ENCODE measurements at regions not wholly inside any gene's neighbourhood (a gene's known extent, or its start where the extent isn't known, plus 50 kb on each side); places are given as distances from the start of the nearest gene placed in this dataset.

- TF ChIP-seq CTCF (IDR thresholded peaks at IDR 0.05), result no peak
- CTCF ChIA-PET, result no interaction called here
- POLR2A ChIA-PET, result no interaction called here
- Mint-ChIP-seq H3K4me1 (no peaks in the 10 kb centered on the region), H3K27me3 (peaks cover 18% of the 10 kb centered on the region), H3K27ac (no peak overlapping the region), H3K9me3 (no peaks in the 10 kb centered on the region), H3K36me3 (ENCODE audit: low read depth) (no peaks in the 10 kb centered on the region), H3K4me3 (no peak overlapping the region)
- ATAC-seq (ENCODE audit: low read depth), result no peak
- no peak for DNase-seq
- intact Hi-C loops (cut with micrococcal nuclease), result no loop called here
Observed at GRCh38 chr6:167435209-167435728, 110.4 kb downstream of the TTLL2 start.

- TF ChIP-seq CTCF (IDR thresholded peaks at IDR 0.05), result no peak
- no peak overlapping the region for H3K27ac Mint-ChIP-seq
- DNase-seq (no peak), ATAC-seq (ENCODE audit: low read depth) (no peak)
- CTCF ChIA-PET, result no interaction called here
- H3K36me3 Mint-ChIP-seq (ENCODE audit: low read depth), result no peaks in the 10 kb centered on the region
- POLR2A ChIA-PET, result no interaction called here
- peaks cover 16% of the 10 kb centered on the region for H3K27me3 Mint-ChIP-seq
- H3K9me3 Mint-ChIP-seq, result no peaks in the 10 kb centered on the region
- intact Hi-C loops (cut with micrococcal nuclease), result no loop called here
- no peaks in the 10 kb centered on the region for H3K4me1 Mint-ChIP-seq
- no peak overlapping the region for H3K4me3 Mint-ChIP-seq
Observed at GRCh38 chr6:167437888-167438484, 113.1 kb downstream of the TTLL2 start.

GRCh38 chr6:167441715-167442206 is 116.9 kb downstream of the TTLL2 start:
- Mint-ChIP-seq H3K27ac (no peak overlapping the region), H3K36me3 (ENCODE audit: low read depth) (no peaks in the 10 kb centered on the region), H3K9me3 (no peaks in the 10 kb centered on the region), H3K4me3 (no peak overlapping the region), H3K4me1 (no peaks in the 10 kb centered on the region), H3K27me3 (peaks cover 16% of the 10 kb centered on the region)
- no peak for DNase-seq
- intact Hi-C loops (cut with micrococcal nuclease), result no loop called here
- no peak for TF ChIP-seq CTCF (IDR thresholded peaks at IDR 0.05)
- ChIA-PET CTCF (no interaction called here), POLR2A (no interaction called here)
- ATAC-seq (ENCODE audit: low read depth), result no peak

- Mint-ChIP-seq H3K4me3 (no peak overlapping the region), H3K36me3 (ENCODE audit: low read depth) (no peaks in the 10 kb centered on the region), H3K27ac (no peak overlapping the region), H3K27me3 (peaks cover 12% of the 10 kb centered on the region), H3K9me3 (no peaks in the 10 kb centered on the region), H3K4me1 (no peaks in the 10 kb centered on the region)
- ATAC-seq (ENCODE audit: low read depth), result no peak
- no peak for TF ChIP-seq CTCF (IDR thresholded peaks at IDR 0.05)
- ChIA-PET CTCF (no interaction called here), POLR2A (no interaction called here)
- intact Hi-C loops (cut with micrococcal nuclease), result no loop called here
- no peak for DNase-seq
Observed at GRCh38 chr6:167442245-167442644, 117.4 kb downstream of the TTLL2 start.

GRCh38 chr6:167442796-167443680 is 118.2 kb downstream of the TTLL2 start:
- Mint-ChIP-seq H3K4me1 (no peaks in the 10 kb centered on the region), H3K4me3 (no peak overlapping the region), H3K27me3 (peaks cover 12% of the 10 kb centered on the region), H3K27ac (no peak overlapping the region), H3K36me3 (ENCODE audit: low read depth) (no peaks in the 10 kb centered on the region), H3K9me3 (no peaks in the 10 kb centered on the region)
- DNase-seq, result no peak
- intact Hi-C loops (cut with micrococcal nuclease), result no loop called here
- TF ChIP-seq CTCF (IDR thresholded peaks at IDR 0.05), result no peak
- POLR2A ChIA-PET, result no interaction called here
- CTCF ChIA-PET, result no interaction called here
- ATAC-seq (ENCODE audit: low read depth), result no peak

All from activated B cell treated with CpG ODN at 0.5 μM for 24 hours (primary cell).